H1 (cell line): ENCODE measurements at regions not wholly inside any gene's neighbourhood (a gene's known extent, or its start where the extent isn't known, plus 50 kb on each side); places are given as distances from the start of the nearest gene placed in this dataset.

Source experiments
- CTCF ChIA-PET: fragments of 300-600 bp; sonication (Branson Sonifier 250); formaldehyde crosslinking; loops from one replicate; lab custom pipeline; 2021; ENCODE audit not compliant: partially characterized antibody; lab: Charles Lee
- POLR2A ChIA-PET: fragments of 300-600 bp; sonication (Branson Sonifier 250); formaldehyde crosslinking; loops from one replicate; lab custom pipeline; 2021; ENCODE audit warnings: inconsistent platforms; ENCODE audit not compliant: partially characterized antibody; lab: Charles Lee
- DNase-seq, 2 experiments: peaks; one replicate each; pipeline versions ENCODE4 v3.0.0 to v3.0.0-alpha.2; 2010 to 2022; ENCODE audit warnings: low spot score in 2 of 2, low read depth in 1 of 2, mixed read lengths in 1 of 2
- FAIRE-seq: peaks from 2 replicates; lab custom pipeline; 2011; peaks lifted over from hg19 to GRCh38; lab: Jason Lieb, UNC
- H2AFZ ChIP-seq: 2 replicates; pipeline ENCODE4 v1.8.1; 2012; ENCODE audit warnings: low read length, inconsistent platforms
- H2AK5ac ChIP-seq: 2 replicates; pipeline ENCODE4 v1.6.1; 2013; ENCODE audit warnings: low read depth, low read length
- H2BK120ac ChIP-seq: replicated peaks from 2 replicates; pipeline ENCODE3; 2013; ENCODE audit warnings: low read depth, low read length, inconsistent platforms
- H2BK12ac ChIP-seq: 2 replicates; pipeline ENCODE4 v1.6.1; 2013; ENCODE audit warnings: low read depth, low read length
- H2BK15ac ChIP-seq: 2 replicates; pipeline ENCODE4 v1.6.1; 2013; ENCODE audit warnings: low read length
- H2BK20ac ChIP-seq: 2 replicates; pipeline ENCODE4 v1.6.1; 2013; ENCODE audit warnings: low read length
- H2BK5ac ChIP-seq: 2 replicates; pipeline ENCODE4 v1.6.1; 2013; ENCODE audit warnings: low read depth, low read length
- H3K14ac ChIP-seq: 2 replicates; pipeline ENCODE4 v1.6.1; 2013; ENCODE audit warnings: inconsistent platforms; ENCODE audit not compliant: insufficient read length
- H3K18ac ChIP-seq: 2 replicates; pipeline ENCODE4 v1.6.1; 2013; ENCODE audit warnings: low read length; ENCODE audit errors: extremely low read depth
- H3K23ac ChIP-seq: 2 replicates; pipeline ENCODE4 v1.6.1; 2013; ENCODE audit warnings: inconsistent platforms; ENCODE audit not compliant: insufficient read length
- H3K23me2 ChIP-seq: 2 replicates; pipeline ENCODE4 v1.6.1; 2013; ENCODE audit warnings: low read depth, low read length
- H3K27ac ChIP-seq: 2 replicates; pipeline ENCODE4 v1.6.1; 2011; ENCODE audit warnings: low read depth, low read length, inconsistent platforms
- H3K27me3 ChIP-seq, 4 experiments: replicated peaks in 1 of 4; 1 replicate in 1 of 4; 2 replicates in 3 of 4; pipeline versions ENCODE4 v1.6.1 to v1.8.1; 2011 to 2013; ENCODE audit warnings: low read length in 3 of 4, mild to moderate bottlenecking in 3 of 4, inconsistent platforms in 2 of 4, mixed read lengths in 2 of 4, moderate library complexity in 1 of 4; ENCODE audit not compliant: control insufficient read depth in 3 of 4, insufficient read depth in 3 of 4; ENCODE audit errors: extremely low read depth in 1 of 4
- H3K36me3 ChIP-seq, 4 experiments: 2 replicates each; pipeline versions ENCODE4 v1.6.1 to v1.8.1; 2011 to 2013; ENCODE audit warnings: mild to moderate bottlenecking in 4 of 4, low read length in 3 of 4, moderate library complexity in 2 of 4, control low read depth in 1 of 4, inconsistent platforms in 1 of 4; ENCODE audit not compliant: insufficient read depth in 4 of 4, control insufficient read depth in 2 of 4
- H3K4ac ChIP-seq: replicated peaks from 2 replicates; pipeline ENCODE3; 2013; ENCODE audit warnings: low read length, low read depth, mixed read lengths, inconsistent platforms; ENCODE audit not compliant: insufficient read length
- H3K4me1 ChIP-seq, 4 experiments: replicated peaks in 1 of 4; 1 replicate in 1 of 4; 2 replicates in 3 of 4; pipeline versions ENCODE4 v1.6.1 to v1.8.1; 2011 to 2013; ENCODE audit warnings: low read length in 3 of 4, inconsistent platforms in 2 of 4, mixed read lengths in 1 of 4; ENCODE audit not compliant: insufficient read depth in 4 of 4, control insufficient read depth in 3 of 4
- H3K4me2 ChIP-seq, 2 experiments: 2 replicates each; pipeline versions ENCODE4 v1.6.1 to v1.8.1; 2011 to 2013; ENCODE audit warnings: low read depth in 2 of 2, low read length in 2 of 2, control low read depth in 1 of 2, inconsistent platforms in 1 of 2, mild to moderate bottlenecking in 1 of 2; ENCODE audit not compliant: insufficient read depth in 1 of 2
- H3K4me3 ChIP-seq, 4 experiments: fragments of 200-600, 300-600 bp in 1 of 4; sonication (generic), shearing (Covaris generic), sonication (Bioruptor Twin) in 1 of 4; 2 replicates each; pipeline versions ENCODE4 v1.5.1 to v1.8.1; 2011 to 2016; ENCODE audit warnings: low read length in 4 of 4, low read depth in 3 of 4, control low read depth in 2 of 4, inconsistent platforms in 2 of 4, mild to moderate bottlenecking in 2 of 4, mixed read lengths in 1 of 4, moderate library complexity in 1 of 4; ENCODE audit not compliant: insufficient read depth in 2 of 4; ENCODE audit errors: extremely low read depth in 1 of 4
- H3K56ac ChIP-seq: replicated peaks from 2 replicates; pipeline ENCODE3; 2013; ENCODE audit warnings: low read depth, mild to moderate bottlenecking, mixed read lengths, low read length, inconsistent platforms; ENCODE audit not compliant: insufficient read length
- H3K79me1 ChIP-seq: 2 replicates; pipeline ENCODE4 v1.6.1; 2013; ENCODE audit warnings: low read depth, low read length, control low read depth
- H3K79me2 ChIP-seq, 2 experiments: 2 replicates each; pipeline versions ENCODE4 v1.6.1 to v1.8.1; 2012 to 2013; ENCODE audit warnings: low read length in 2 of 2, mild to moderate bottlenecking in 2 of 2, inconsistent platforms in 1 of 2; ENCODE audit not compliant: insufficient read depth in 2 of 2, control insufficient read depth in 1 of 2
- H3K9ac ChIP-seq, 4 experiments: replicated peaks in 1 of 4; 1 replicate in 1 of 4; 2 replicates in 3 of 4; pipeline versions ENCODE4 v1.6.1 to v1.8.1; 2011 to 2013; ENCODE audit warnings: low read depth in 3 of 4, low read length in 3 of 4, control low read depth in 2 of 4, mild to moderate bottlenecking in 2 of 4, moderate library complexity in 2 of 4, inconsistent platforms in 1 of 4; ENCODE audit errors: extremely low read depth in 1 of 4
- H3K9me3 ChIP-seq, 2 experiments: 2 replicates each; pipeline versions ENCODE4 v1.6.1 to v1.8.1; 2012 to 2013; ENCODE audit warnings: mild to moderate bottlenecking in 2 of 2, moderate library complexity in 2 of 2, control low read depth in 1 of 2, inconsistent platforms in 1 of 2, low read depth in 1 of 2, low read length in 1 of 2, mixed read lengths in 1 of 2; ENCODE audit not compliant: insufficient read depth in 2 of 2
- H4K20me1 ChIP-seq, 2 experiments: replicated peaks in 1 of 2; 2 replicates each; pipeline versions ENCODE3 to v1.8.1; 2011 to 2013; ENCODE audit warnings: inconsistent platforms in 2 of 2, low read length in 2 of 2, mild to moderate bottlenecking in 1 of 2; ENCODE audit not compliant: insufficient read depth in 2 of 2, control insufficient read depth in 1 of 2
- H4K5ac ChIP-seq: 2 replicates; pipeline ENCODE4 v1.6.1; 2013; ENCODE audit warnings: low read length, low read depth, mixed read lengths, inconsistent platforms; ENCODE audit not compliant: insufficient read length
- H4K8ac ChIP-seq: 2 replicates; pipeline ENCODE4 v1.8.0; 2013; ENCODE audit warnings: mild to moderate bottlenecking, moderate library complexity, low read length, inconsistent platforms; ENCODE audit not compliant: insufficient read depth; ENCODE audit errors: extremely low read depth
- H4K91ac ChIP-seq: replicated peaks from 2 replicates; pipeline ENCODE3; 2013; ENCODE audit warnings: low read length, mixed read lengths, inconsistent platforms; ENCODE audit not compliant: insufficient read length
- CEBPB ChIP-seq: IDR thresholded peaks from 2 replicates; pipeline ENCODE4 v1.6.1; 2012; ENCODE audit warnings: low read depth, low read length
- POLR2A ChIP-seq, 2 experiments: IDR thresholded peaks; 1 replicate in 1 of 2; 2 replicates in 1 of 2; pipeline ENCODE4 v1.6.1; 2011; ENCODE audit warnings: low read depth in 2 of 2, low read length in 2 of 2, mild to moderate bottlenecking in 2 of 2; ENCODE audit errors: control extremely low read depth in 1 of 2
- WGBS, 2 experiments: shearing (Covaris generic) in 1 of 2; methylation state at CpG; one replicate each; pipeline versions ENCODE4 v1.1.6 to v1.1.7; 2013 to 2015; ENCODE audit warnings: low lambda C conversion rate in 2 of 2, mixed read lengths in 2 of 2, inconsistent platforms in 1 of 2, low coverage in 1 of 2, missing lambda C conversion rate in 1 of 2; ENCODE audit not compliant: insufficient replicate concordance in 2 of 2, insufficient coverage in 1 of 2, insufficient read length in 1 of 2; ENCODE audit errors: extremely low coverage in 1 of 2, missing lambda C conversion rate in 1 of 2; 5-methylcytosine and 5-hydroxymethylcytosine counted together
- TF ChIP-seq, protein P1 (sequence below): IDR thresholded peaks from 2 replicates; pipeline ENCODE4 v1.6.1; 2012; ENCODE audit warnings: inconsistent platforms

DNA sequence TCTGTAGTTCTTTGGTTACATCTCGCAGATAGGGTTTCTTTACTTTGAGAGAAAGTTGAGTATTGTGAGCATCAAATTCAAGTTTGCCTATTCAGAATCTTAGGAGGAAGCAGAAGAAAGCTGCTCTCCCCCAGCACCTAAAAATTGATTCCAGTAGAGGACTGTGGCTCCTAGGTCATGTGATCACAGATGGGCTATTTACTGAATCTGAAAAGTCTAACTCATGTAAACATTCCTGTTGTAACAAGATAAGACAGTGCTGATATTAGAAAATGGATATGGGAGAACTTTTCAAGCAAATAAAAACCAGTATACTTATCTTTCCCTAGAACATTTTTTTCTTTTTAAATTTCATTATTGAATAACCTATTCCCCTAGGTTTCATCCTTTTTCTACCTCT, 308.4 kb upstream of the SLITRK3 start:
- H2BK12ac ChIP-seq: no peak overlapping the region
- H2BK15ac ChIP-seq: no peak overlapping the region
- WGBS, 2 experiments: 100% methylated on average over 1 of the region's 1 CpG; no CpG with 5 or more reads in 1 of the 2 experiments
- ChIA-PET POLR2A (no interaction called here), CTCF (no interaction called here)
- no peaks in the 10 kb centered on the region for H3K4me1 ChIP-seq
- H2BK120ac ChIP-seq: no peak overlapping the region
- no peak overlapping the region for H3K18ac ChIP-seq
- no peak overlapping the region for H2AK5ac ChIP-seq
- H4K8ac ChIP-seq: no peak overlapping the region
- no peaks in the 10 kb centered on the region for H4K20me1 ChIP-seq
- H3K23me2 ChIP-seq: no peaks in the 10 kb centered on the region
- no peaks in the 10 kb centered on the region for H3K79me1 ChIP-seq
- 0 out of 4 replicates have a peak, but pooled peaks cover 0 to 6% of the 10 kb centered on the region in 2 experiments for H3K9me3 ChIP-seq
- H3K4me3 ChIP-seq: no peak overlapping the region
- no peak overlapping the region for H4K5ac ChIP-seq
- H2BK5ac ChIP-seq: no peak overlapping the region
- H4K91ac ChIP-seq: no peak overlapping the region
- H2BK20ac ChIP-seq: no peak overlapping the region
- peaks cover 0 to 2% (median 0%) of the 10 kb centered on the region in 4 experiments; a peak in 1 of 7 replicates for H3K27me3 ChIP-seq
- H3K23ac ChIP-seq: no peak overlapping the region
- no peak overlapping the region for H3K4me2 ChIP-seq
- H3K79me2 ChIP-seq: no peaks in the 10 kb centered on the region
- no peak overlapping the region for H3K56ac ChIP-seq
- H3K36me3 ChIP-seq: no peaks in the 10 kb centered on the region
- DNase-seq: no peak
- FAIRE-seq: no peak
- no peak overlapping the region for H2AFZ ChIP-seq
- H3K14ac ChIP-seq: no peak overlapping the region
- no peak overlapping the region for H3K27ac ChIP-seq
- H3K4ac ChIP-seq: no peak overlapping the region
- H3K9ac ChIP-seq: no peak overlapping the region
- TF ChIP-seq POLR2A (IDR thresholded peaks at IDR 0.05; ENCODE audit: control extremely low read depth in 1 of 2, low read depth in 2 of 2, low read length in 2 of 2) (no peak), CEBPB (no peak)
- TF ChIP-seq, protein P1, sequence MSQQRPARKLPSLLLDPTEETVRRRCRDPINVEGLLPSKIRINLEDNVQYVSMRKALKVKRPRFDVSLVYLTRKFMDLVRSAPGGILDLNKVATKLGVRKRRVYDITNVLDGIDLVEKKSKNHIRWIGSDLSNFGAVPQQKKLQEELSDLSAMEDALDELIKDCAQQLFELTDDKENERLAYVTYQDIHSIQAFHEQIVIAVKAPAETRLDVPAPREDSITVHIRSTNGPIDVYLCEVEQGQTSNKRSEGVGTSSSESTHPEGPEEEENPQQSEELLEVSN: no peak
